ENCODE measurements at regions not wholly inside any gene's neighbourhood (a gene's known extent, or its start where the extent isn't known, plus 50 kb on each side); places are given as distances from the start of the nearest gene placed in this dataset.
A peak's percentile ranks its signal among the peaks of the same experiment; 100 is the strongest.
"Not testable (repeated sequence)": the region's sequence is repeated elsewhere in the genome, so short reads cannot be mapped to it uniquely, and the experiment has no call there.

DNA sequence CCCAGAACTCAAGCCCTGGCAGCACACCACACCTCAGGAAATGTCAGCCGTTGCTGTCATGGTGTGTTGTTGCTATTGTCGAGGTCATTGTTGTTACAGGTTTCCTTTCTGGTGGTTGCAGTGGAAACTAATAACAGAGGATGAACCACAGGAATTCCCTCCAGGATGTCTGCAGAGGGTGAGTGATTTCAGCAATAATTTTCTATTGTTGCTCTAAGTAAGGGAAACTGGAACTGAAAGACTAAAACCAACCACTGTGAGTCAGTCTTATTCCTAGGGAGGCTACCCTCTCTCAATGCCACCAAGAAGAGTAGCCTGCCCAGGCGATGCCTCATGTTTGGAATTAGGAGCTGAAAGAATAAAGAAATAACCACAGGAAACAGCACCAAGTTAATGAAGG is 102.6 kb downstream of the TRIM69 start:
- H3K36me3 Mint-ChIP-seq (ENCODE audit: low read depth); H3K4me3 Mint-ChIP-seq; H3K4me1 Mint-ChIP-seq (ENCODE audit: low read depth); H3K9me3 Mint-ChIP-seq; H3K27ac Mint-ChIP-seq; H3K27me3 Mint-ChIP-seq: not testable (repeated sequence)

- H3K9me3 Mint-ChIP-seq, H3K27me3 Mint-ChIP-seq, H3K27ac Mint-ChIP-seq: not testable (repeated sequence)
These were observed 105.4 kb downstream of the TRIM69 start for GRCh38 chr15:44841762-44842161.

DNA sequence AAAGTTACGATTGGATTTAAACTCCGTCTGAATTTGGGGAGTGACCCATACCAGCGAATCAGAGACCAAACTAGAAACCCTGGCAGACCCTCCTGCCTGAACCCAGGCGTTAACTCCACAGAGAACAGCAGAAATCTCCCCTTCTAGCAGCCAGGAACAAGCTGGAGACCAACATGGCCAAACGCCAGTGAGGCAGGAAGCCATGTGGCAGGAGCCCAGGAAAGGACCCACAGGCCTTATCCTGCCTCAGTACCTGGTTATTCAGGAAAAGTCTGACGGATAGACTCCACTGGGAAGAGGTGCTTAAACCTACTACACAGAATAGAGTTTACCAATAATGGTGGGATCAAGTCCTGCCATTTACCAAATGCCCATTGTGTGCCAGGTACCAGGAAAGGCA is 106.6 kb downstream of the TRIM69 start:
- H3K9me3 Mint-ChIP-seq; H3K4me3 Mint-ChIP-seq; H3K36me3 Mint-ChIP-seq (ENCODE audit: low read depth); H3K27ac Mint-ChIP-seq; H3K4me1 Mint-ChIP-seq (ENCODE audit: low read depth); H3K27me3 Mint-ChIP-seq: not testable (repeated sequence)

More at GRCh38 chr15:44841762-44842161, 105.4 kb downstream of the TRIM69 start:
- not testable (repeated sequence) for H3K4me1 Mint-ChIP-seq (ENCODE audit: low read depth); H3K4me3 Mint-ChIP-seq; H3K36me3 Mint-ChIP-seq (ENCODE audit: low read depth)

DNA sequence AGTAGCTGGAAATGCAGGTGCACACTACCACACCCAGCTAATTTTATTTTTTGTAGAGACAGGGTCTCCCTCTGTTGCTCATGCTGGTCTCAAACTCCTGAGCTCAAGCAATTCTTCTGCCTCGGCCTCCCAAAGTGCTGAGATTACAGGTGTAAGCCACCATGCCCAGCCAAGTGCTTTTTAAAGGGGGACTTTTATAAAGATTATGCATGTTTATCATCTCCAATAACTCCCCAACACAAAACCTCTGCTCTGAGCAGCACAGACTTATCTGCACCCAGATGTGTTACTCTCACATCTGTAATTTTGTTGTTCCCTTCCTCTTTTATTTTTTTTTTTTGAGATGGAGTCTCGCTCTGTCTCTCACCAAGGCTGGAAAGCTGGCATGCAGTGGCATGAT is 108.6 kb downstream of the TRIM69 start:
- not testable (repeated sequence) for H3K36me3 Mint-ChIP-seq (ENCODE audit: low read depth); H3K4me3 Mint-ChIP-seq; H3K4me1 Mint-ChIP-seq (ENCODE audit: low read depth); H3K9me3 Mint-ChIP-seq; H3K27me3 Mint-ChIP-seq
- peak overlapping the region; percentile 61 for H3K27ac Mint-ChIP-seq

- not testable (repeated sequence) for H3K4me3 Mint-ChIP-seq; H3K27ac Mint-ChIP-seq; H3K4me1 Mint-ChIP-seq (ENCODE audit: low read depth); H3K36me3 Mint-ChIP-seq (ENCODE audit: low read depth); H3K27me3 Mint-ChIP-seq; H3K9me3 Mint-ChIP-seq
These were observed 109.8 kb downstream of the TRIM69 start for GRCh38 chr15:44846156-44846555.

GRCh38 chr15:44847555-44847954 is 108.9 kb upstream of the TERB2 start:
- not testable (repeated sequence) for H3K27ac Mint-ChIP-seq; H3K4me1 Mint-ChIP-seq (ENCODE audit: low read depth); H3K27me3 Mint-ChIP-seq; H3K9me3 Mint-ChIP-seq; H3K36me3 Mint-ChIP-seq (ENCODE audit: low read depth); H3K4me3 Mint-ChIP-seq

GRCh38 chr15:44848859-44849258 is 107.6 kb upstream of the TERB2 start:
- H3K27ac Mint-ChIP-seq, H3K9me3 Mint-ChIP-seq: not testable (repeated sequence)

GRCh38 chr15:44849701-44850403 is 106.6 kb upstream of the TERB2 start:
- not testable (repeated sequence) for H3K4me3 Mint-ChIP-seq; H3K27me3 Mint-ChIP-seq; H3K4me1 Mint-ChIP-seq (ENCODE audit: low read depth); H3K36me3 Mint-ChIP-seq (ENCODE audit: low read depth); H3K27ac Mint-ChIP-seq; H3K9me3 Mint-ChIP-seq

More at GRCh38 chr15:44848859-44849258, 107.6 kb upstream of the TERB2 start:
- not testable (repeated sequence) for H3K36me3 Mint-ChIP-seq (ENCODE audit: low read depth); H3K27me3 Mint-ChIP-seq; H3K4me1 Mint-ChIP-seq (ENCODE audit: low read depth); H3K4me3 Mint-ChIP-seq

DNA sequence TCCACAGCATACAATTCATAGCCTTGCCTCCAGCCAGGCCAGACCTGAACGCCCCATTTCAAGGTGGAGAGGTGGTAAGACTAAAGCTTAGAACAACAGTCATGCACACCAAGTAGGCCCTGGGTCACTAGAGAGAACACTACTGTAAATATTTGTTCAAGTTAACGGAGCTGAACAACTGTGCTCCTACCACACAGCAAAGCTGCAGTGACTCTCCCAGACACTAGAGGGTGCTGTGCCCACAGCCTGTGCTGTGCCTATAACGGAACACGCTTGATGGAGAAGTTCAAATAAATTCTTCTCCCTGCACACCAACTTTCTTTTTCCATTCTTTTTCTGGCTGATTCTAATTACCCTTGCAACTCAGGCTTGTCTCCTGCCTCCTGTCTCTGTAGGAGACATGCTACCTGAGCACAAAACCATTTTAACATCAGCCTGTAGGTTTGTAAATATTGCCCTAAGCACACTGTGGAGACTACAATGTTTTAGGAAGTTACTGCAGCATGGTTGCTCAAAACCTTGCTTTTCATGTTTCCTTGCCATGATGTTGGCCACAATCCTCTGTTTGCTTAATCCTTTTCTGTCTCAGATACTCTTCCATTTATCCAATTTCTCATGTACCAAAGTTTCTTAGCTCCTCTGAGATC is 103.1 kb upstream of the TERB2 start:
- H3K27me3 Mint-ChIP-seq; H3K4me3 Mint-ChIP-seq; H3K36me3 Mint-ChIP-seq (ENCODE audit: low read depth); H3K27ac Mint-ChIP-seq; H3K4me1 Mint-ChIP-seq (ENCODE audit: low read depth); H3K9me3 Mint-ChIP-seq: not testable (repeated sequence)

DNA sequence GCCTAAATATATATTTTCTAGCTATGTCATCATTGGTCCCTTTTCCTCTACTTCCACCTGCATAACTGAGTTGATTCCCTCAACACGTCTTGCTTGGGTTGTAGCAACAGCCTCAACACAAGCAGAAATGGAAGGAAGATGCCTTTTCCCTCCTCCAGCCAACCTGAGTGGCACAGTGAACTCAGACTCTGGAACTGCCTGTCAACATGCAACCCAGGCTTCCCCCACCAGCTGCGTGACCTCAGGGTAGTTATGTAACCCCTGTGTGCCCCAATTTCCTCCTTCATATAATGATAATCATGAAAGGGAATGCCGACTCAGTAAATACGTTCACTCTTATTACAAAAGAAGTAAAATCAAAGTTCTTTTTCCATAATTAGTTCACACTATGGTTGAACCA is 101.8 kb upstream of the TERB2 start:
- H3K9me3 Mint-ChIP-seq; H3K27ac Mint-ChIP-seq; H3K4me3 Mint-ChIP-seq; H3K27me3 Mint-ChIP-seq; H3K4me1 Mint-ChIP-seq (ENCODE audit: low read depth); H3K36me3 Mint-ChIP-seq (ENCODE audit: low read depth): not testable (repeated sequence)

DNA sequence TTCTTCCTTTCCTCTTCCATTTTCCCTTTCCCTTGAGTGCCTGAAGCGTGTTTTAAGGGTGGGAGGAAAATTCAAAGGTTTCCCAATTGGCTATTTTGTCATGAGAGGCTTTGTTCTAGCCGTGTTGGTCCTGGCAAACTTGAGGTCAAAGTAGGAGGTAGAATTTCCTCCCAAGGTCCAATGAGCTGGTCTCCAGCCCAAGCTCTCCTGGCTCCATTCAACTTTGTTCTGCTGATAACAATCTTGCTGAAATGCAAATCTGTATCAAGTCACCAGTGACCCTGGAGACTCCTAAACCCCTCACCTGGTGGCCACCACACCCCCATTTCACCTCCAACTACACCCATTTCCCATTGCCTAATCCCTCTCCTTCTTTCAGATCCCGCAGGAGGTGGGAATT is 100.2 kb upstream of the TERB2 start:
- not testable (repeated sequence) for H3K9me3 Mint-ChIP-seq; H3K27ac Mint-ChIP-seq; H3K4me3 Mint-ChIP-seq; H3K36me3 Mint-ChIP-seq (ENCODE audit: low read depth); H3K4me1 Mint-ChIP-seq (ENCODE audit: low read depth); H3K27me3 Mint-ChIP-seq

DNA sequence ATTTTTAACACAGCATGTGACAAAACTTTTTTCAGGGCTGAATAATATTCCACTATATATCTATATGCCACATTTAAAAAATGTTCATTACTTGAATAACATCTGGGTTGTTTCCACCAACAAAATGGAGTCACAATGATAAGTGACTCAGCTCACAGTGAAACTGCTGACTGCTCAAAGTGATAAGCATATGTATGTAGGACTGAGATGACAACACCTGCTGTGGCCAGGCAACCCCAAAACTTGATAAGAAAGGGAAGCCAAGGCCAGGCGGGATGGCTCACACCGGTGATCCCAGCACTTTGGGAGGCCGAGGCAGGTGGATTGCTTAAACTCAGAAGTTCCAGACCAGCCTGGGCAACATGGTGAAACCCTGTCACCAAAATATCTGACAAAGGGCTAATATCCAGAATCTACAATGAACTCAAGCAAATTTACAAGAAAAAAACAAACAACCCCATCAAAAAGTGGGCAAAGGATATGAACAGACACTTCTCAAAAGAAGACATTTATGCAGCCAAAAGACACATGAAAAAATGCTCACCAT is 99.2 kb upstream of the TERB2 start:
- not testable (repeated sequence) for H3K36me3 Mint-ChIP-seq (ENCODE audit: low read depth); H3K27me3 Mint-ChIP-seq; H3K9me3 Mint-ChIP-seq; H3K4me1 Mint-ChIP-seq (ENCODE audit: low read depth); H3K27ac Mint-ChIP-seq; H3K4me3 Mint-ChIP-seq

- not testable (repeated sequence) for H3K4me1 Mint-ChIP-seq (ENCODE audit: low read depth); H3K9me3 Mint-ChIP-seq; H3K27me3 Mint-ChIP-seq; H3K27ac Mint-ChIP-seq; H3K36me3 Mint-ChIP-seq (ENCODE audit: low read depth); H3K4me3 Mint-ChIP-seq
These were observed 97.4 kb upstream of the TERB2 start for GRCh38 chr15:44859088-44859487.

DNA sequence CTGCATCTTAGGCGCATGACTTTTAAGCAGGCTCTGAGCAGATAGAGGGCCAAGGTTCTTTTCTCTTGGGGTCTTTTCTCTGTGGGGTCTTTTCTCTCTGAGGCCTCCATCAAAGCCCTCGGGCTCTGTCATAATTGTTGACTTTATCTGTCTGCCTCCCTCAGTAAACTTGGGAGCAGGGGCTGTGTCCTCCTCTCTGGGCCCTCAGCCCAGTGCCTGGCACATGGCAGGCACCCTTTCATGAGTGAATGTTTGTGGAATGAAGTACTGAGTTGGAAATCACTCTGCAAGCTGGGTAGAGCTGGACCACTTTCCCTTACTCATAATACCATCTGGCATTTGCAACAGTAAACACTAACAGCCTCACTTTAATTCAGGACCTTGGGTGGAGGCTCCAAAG is 96.3 kb upstream of the TERB2 start:
- H3K4me1 Mint-ChIP-seq (ENCODE audit: low read depth); H3K27ac Mint-ChIP-seq; H3K36me3 Mint-ChIP-seq (ENCODE audit: low read depth); H3K4me3 Mint-ChIP-seq; H3K9me3 Mint-ChIP-seq; H3K27me3 Mint-ChIP-seq: not testable (repeated sequence)

- Mint-ChIP-seq H3K27ac (no peak overlapping the region), H3K27me3 (no peaks in the 10 kb centered on the region)
These were observed 95.0 kb upstream of the TERB2 start for GRCh38 chr15:44861439-44861910.

DNA sequence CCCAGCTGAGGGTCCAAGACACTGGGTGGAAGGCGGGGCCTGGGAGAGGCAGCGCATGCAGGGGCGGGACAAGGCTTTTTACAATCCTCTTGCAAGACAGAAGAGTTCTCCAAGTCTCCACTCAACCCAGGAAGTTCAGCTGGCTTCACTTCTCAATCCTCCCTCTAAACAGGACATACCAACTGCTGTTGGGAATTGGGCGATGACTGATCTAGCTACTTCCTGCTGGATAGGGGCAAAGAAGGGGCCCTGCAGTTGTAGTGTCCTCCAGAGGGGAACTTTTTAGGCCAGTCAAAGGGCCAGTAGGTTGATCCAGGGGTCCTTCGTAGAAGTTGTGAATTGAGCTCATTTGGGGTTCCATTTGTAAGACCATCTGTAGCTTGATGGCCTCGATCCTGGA is 94.6 kb upstream of the TERB2 start:
- H3K4me3 Mint-ChIP-seq = no peak overlapping the region
- no peaks in the 10 kb centered on the region for H3K36me3 Mint-ChIP-seq (ENCODE audit: low read depth)
- no peaks in the 10 kb centered on the region for H3K4me1 Mint-ChIP-seq (ENCODE audit: low read depth)
- H3K27ac Mint-ChIP-seq = no peak overlapping the region
- peaks cover 2% of the 10 kb centered on the region for H3K27me3 Mint-ChIP-seq
- H3K9me3 Mint-ChIP-seq = peaks cover 4% of the 10 kb centered on the region

More at GRCh38 chr15:44861439-44861910, 95.0 kb upstream of the TERB2 start:
- H3K36me3 Mint-ChIP-seq (ENCODE audit: low read depth) = no peaks in the 10 kb centered on the region
- H3K4me3 Mint-ChIP-seq = no peak overlapping the region
- no peaks in the 10 kb centered on the region for H3K9me3 Mint-ChIP-seq
- no peaks in the 10 kb centered on the region for H3K4me1 Mint-ChIP-seq (ENCODE audit: low read depth)
